ENCODE measurements at regions not wholly inside any gene's neighbourhood (a gene's known extent, or its start where the extent isn't known, plus 50 kb on each side); places are given as distances from the start of the nearest gene placed in this dataset.

- no peak for DNase-seq
- in situ Hi-C loops (cut with MboI; ENCODE audit: low pct_unique_long_range_greater_than_20kb, low sequenced_read_pairs): no loop called here
Measured at GRCh38 chr12:74959657-74960056, 250.0 kb downstream of the KCNC2 start.

DNA sequence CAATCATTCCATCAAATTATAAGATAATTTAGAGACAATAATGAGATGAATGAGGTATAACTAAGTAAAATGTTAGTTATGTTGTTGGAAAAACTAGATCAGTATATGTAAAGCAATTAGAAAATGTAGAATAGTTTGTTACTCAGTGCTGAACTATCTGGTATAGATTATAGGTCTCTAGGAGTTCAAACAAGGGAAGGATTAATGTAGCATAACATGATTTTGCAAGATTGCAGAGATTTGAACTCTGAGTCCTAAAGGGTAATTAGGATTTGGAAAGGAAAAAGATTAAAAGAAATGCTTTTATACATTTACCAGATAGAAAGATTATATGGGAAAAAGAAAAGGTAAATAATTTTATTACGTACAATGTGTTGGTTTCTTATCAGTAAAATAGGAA is 246.3 kb downstream of the KCNC2 start:
- in situ Hi-C loops (cut with MboI; ENCODE audit: low pct_unique_long_range_greater_than_20kb, low sequenced_read_pairs): no loop called here
- no peak for DNase-seq

- in situ Hi-C loops (cut with MboI; ENCODE audit: low pct_unique_long_range_greater_than_20kb, low sequenced_read_pairs): no loop called here
- no peak for DNase-seq
Measured at GRCh38 chr12:74963867-74964331, 245.7 kb downstream of the KCNC2 start.

- in situ Hi-C loops (cut with MboI; ENCODE audit: low pct_unique_long_range_greater_than_20kb, low sequenced_read_pairs): no loop called here
- no peak for DNase-seq
Measured at GRCh38 chr12:74964390-74964789, 245.2 kb downstream of the KCNC2 start.

DNA sequence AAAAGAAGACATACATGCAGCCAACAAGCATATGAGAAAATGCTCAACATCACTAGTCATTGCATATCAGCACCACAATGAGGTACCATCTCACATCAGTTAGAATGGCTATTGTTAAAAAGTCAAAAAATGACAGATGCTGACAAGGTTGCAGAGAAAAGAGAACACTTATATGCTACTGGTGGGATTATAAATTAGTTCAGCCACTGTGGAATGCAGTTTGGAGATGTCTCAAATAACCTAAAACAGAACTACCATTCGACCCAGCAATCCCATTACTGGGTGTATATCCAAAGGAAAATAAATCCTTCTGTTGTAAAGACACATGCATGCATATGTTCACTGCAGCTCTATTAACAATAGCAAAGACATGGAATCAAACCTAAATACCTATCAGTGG is 238.4 kb downstream of the KCNC2 start:
- DNase-seq: no peak
- in situ Hi-C loops (cut with MboI; ENCODE audit: low pct_unique_long_range_greater_than_20kb, low sequenced_read_pairs): no loop called here

DNA sequence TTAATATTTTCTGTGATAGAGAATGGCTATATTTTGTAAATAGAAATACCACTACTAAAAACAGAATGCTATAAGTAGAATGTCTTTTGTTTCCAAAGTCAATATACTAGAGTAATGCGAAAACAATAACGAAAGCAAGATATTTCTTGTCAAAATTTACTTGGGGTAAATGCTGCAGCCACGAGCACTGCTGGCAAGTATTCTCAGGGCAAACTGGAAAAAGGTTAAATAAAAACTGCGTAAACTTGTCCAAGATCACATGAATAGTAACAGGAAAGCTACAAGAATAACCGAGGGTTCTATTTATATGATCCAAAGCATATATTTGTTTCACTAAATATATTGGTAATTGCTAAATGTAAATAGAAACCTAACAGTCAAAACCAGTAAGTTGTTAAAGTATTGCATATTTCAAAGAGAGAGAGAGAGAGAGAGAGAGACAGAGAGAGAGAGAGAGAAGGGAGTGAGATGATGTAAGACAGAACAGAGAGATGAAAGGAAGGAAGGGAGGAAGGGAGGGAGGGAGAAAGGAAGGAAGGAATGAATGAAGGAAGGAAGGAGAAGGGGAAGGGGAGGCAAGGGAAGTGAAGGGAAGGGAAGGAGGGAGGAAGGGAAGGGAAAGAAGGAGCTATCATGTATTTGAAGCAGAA is 231.7 kb downstream of the KCNC2 start:
- no peak for DNase-seq
- in situ Hi-C loops (cut with MboI; ENCODE audit: low pct_unique_long_range_greater_than_20kb, low sequenced_read_pairs): no loop called here

GRCh38 chr12:74980510-74980909 is 229.1 kb downstream of the KCNC2 start:
- in situ Hi-C loops (cut with MboI; ENCODE audit: low pct_unique_long_range_greater_than_20kb, low sequenced_read_pairs): no loop called here
- no peak for DNase-seq

DNA sequence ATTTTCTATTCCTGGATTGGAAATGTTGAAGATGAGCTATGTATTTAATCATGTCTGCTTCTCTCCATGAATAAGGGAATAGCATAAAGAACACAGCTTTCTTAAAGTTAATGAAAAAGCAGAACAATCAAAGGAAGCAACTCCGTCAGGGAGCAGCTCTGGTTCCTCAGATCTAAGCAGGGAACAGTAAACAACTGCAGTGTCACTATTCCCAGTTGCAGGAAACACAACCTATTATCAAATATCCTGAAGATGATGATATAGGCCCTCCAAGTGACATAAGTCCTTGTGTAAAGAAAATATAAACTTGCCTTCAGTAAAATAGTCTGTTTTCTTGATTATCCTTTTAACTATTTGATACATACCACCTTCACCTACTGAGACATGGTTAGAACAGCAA is 228.1 kb downstream of the KCNC2 start:
- in situ Hi-C loops (cut with MboI; ENCODE audit: low pct_unique_long_range_greater_than_20kb, low sequenced_read_pairs): no loop called here
- DNase-seq: no peak

- no peak for DNase-seq
- in situ Hi-C loops (cut with MboI; ENCODE audit: low pct_unique_long_range_greater_than_20kb, low sequenced_read_pairs): no loop called here
Measured at GRCh38 chr12:74983917-74984316, 225.7 kb downstream of the KCNC2 start.

DNA sequence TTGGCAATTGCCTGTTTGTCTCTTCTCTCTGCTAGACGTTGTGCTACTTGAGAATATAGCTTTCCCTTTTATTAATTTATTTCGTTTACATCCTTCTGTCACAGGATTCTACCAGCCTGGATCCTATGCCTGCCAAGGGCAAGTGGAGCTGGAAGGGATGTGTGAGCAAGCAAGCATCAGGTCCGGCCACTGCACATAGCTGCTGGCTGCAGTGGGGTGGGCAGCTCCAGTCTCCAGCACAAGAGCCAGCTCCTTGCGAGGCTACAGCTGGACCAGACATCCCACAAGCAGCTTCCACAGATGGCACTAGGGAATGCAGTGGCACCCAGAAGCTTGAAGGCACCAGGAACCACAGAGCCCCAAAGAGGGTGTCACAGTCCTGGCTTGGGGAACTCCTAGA is 225.0 kb downstream of the KCNC2 start:
- in situ Hi-C loops (cut with MboI; ENCODE audit: low pct_unique_long_range_greater_than_20kb, low sequenced_read_pairs): no loop called here
- no peak for DNase-seq

DNA sequence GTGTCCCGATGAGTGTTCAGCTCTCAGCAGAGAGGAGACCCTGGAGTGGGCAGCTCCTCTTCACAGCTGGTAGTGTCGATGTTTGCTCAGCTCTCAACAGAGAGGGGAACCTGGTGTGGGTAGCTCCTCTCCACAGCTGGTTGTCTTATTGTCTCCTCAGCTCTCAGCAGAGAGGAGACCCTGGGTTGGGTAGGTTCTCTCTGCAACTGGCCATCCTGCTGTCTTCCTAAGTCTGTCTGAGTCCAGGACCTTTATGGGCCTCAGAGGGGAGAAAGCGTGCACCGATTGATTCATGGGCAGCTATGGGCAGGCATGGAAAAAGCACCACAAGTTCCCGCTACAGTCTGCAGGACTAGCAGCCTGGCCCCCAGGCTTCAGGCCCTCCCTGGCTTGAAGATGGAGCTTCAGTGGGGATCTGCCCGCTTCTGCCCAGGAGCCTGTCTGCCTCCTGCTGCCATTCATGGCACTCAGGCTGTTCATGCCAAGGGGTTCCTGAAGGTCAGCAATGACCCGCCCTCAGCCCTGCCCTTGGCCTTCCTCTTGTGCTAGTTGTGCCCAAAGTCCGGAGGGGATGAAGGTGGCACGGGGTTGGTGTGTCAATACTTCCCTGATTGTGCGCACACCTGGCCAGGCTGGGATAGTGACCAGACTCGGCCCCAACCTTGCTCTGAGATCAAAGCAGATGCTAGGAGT is 224.2 kb downstream of the KCNC2 start:
- in situ Hi-C loops (cut with MboI; ENCODE audit: low pct_unique_long_range_greater_than_20kb, low sequenced_read_pairs): no loop called here
- no peak for DNase-seq

DNA sequence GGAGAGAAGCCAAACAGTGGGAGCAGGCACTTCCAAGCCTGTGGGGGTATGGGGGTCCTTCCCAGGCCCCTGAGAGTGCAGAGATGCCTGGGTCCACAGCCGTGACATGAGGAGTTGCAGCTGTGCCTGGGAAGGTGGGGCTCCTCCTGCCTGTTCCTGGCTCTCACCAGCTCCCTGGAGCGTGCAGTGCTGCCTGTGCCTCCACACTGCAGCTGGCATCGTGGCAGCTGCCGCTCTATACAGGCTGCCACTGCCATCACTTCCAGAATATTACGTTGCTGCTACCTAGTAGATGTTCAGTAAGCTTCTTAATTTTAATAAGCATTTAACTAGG is 223.7 kb downstream of the KCNC2 start:
- in situ Hi-C loops (cut with MboI; ENCODE audit: low pct_unique_long_range_greater_than_20kb, low sequenced_read_pairs): no loop called here
- no peak for DNase-seq

- in situ Hi-C loops (cut with MboI; ENCODE audit: low pct_unique_long_range_greater_than_20kb, low sequenced_read_pairs): no loop called here
- no peak for DNase-seq
Measured at GRCh38 chr12:74988156-74988555, 221.5 kb downstream of the KCNC2 start.

Data from KBM-7 (cell line).